T-helper 2 cell treated with Interferon-gamma antibody and Interleukin-4, amounts not matched to agents 100 ng/mL and 5 ng/mL, for 36 hours (primary cell): ENCODE measurements at regions not wholly inside any gene's neighbourhood (a gene's known extent, or its start where the extent isn't known, plus 50 kb on each side); places are given as distances from the start of the nearest gene placed in this dataset.

Source experiments
- intact Hi-C: fragments of 100-400 bp; cut with micrococcal nuclease; formaldehyde crosslinking; loops from one replicate; pipeline ENCODE4 v1.15.1; 2023

GRCh38 chr2:2931318-2932075 lies 446.1 kb downstream of the EIPR1 start:
- intact Hi-C loops = no loop called here

DNA sequence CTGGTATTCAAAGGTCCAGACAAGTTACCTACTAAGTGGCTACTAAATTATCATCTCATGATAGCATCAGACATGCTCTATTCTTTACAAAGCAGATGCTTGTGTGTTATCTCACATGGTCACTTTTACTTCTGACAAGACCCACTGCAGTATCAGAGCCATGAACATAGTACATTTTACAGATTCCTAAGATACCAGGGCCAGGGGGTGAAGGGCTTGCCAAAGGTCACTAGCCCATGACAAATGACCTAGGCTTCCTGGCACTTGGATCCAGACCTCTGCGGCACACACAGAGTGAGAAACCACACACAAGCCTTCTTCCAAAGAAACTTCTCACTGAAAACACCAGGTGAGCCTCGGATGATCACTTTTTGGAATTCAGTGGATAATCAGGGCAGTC lies 446.8 kb downstream of the EIPR1 start:
- intact Hi-C loops = no loop called here

GRCh38 chr2:2926858-2927175 lies 450.8 kb downstream of the EIPR1 start:
- intact Hi-C loops = no loop called here

- intact Hi-C loops = no loop called here
These were observed 451.4 kb downstream of the EIPR1 start for GRCh38 chr2:2926009-2926857.

- intact Hi-C loops = no loop called here
These were observed 455.5 kb downstream of the EIPR1 start for GRCh38 chr2:2922156-2922555.

- intact Hi-C loops = no loop called here
These were observed 456.5 kb downstream of the EIPR1 start for GRCh38 chr2:2921011-2921720.

DNA sequence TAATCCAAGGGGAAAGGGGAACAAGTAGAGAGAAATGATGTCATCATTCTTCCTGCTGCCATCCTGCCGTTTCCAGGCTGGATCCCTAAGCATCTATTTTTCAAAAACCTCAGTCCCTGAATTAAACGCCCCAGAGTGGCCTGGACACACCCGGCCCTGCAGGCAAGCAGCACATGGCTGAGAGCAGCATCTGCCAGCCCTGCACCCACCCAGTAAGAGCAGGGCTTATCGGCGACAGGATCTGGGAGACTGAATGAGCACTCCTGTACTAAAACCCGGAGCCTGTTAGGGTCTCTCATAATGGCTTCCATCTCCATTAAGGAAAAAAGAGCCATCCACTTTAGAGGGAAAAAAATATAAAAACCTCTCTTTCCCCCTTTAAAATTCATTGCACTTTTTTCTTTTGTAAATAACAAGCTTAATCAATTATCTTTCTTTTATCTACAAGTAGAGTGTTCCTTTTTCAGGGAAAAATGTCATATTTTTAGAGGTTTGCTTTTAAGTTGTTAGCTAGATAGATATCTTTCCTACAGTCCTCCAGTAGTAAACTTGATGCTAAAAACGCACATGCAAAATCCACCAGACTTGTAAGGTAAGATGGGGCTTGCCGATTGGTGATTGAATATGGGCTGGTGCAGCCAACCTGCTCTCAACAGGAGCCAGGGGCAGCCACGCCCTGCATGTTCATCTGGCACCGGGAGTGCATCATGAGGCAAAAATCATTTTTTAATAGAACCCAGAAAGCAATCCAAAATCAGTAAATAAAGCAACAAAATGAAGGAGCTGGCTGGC lies 457.8 kb downstream of the EIPR1 start:
- intact Hi-C loops = no loop called here

DNA sequence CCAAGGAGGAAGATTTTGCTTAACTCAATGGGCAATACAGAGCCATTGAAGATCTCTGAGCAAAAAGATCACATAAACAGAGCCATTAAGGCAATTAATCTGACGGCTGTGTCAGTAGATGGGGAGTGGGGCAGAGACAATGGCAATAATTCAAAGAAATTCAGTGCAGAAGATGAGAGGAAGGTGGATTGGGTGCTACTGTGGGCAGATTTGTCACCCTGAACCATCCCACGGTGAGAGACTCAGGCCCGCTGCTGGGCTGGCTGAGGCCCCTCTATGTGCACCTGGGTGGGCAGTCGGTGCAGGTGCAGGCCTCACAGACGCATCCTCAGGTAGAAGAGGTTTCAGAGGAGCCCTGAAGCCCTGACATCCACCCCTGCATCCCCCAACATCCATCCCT lies 458.6 kb downstream of the EIPR1 start:
- intact Hi-C loops = no loop called here

- intact Hi-C loops = no loop called here
These were observed 461.0 kb downstream of the EIPR1 start for GRCh38 chr2:2916621-2917020.

DNA sequence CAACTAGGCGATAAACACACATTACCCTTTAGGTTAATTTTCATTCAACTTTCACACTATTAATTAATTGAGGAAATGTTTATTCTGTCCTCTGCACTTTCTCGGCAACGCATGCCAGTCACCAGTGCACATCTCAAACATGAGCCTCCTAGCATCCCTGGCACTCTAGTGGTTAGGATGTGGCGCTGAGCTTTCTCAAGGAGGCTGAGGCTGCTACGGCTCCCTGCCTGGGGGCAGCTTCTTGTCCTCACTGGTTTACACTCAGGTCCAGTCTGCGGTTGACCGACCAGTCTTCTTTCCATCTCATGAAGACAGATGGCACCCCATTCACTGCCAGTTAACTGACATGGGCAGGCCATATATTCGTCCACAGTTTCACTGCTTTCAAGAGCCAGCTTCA lies 463.4 kb downstream of the EIPR1 start:
- intact Hi-C loops = no loop called here

- intact Hi-C loops = no loop called here
These were observed 464.0 kb downstream of the EIPR1 start for GRCh38 chr2:2913601-2914120.

DNA sequence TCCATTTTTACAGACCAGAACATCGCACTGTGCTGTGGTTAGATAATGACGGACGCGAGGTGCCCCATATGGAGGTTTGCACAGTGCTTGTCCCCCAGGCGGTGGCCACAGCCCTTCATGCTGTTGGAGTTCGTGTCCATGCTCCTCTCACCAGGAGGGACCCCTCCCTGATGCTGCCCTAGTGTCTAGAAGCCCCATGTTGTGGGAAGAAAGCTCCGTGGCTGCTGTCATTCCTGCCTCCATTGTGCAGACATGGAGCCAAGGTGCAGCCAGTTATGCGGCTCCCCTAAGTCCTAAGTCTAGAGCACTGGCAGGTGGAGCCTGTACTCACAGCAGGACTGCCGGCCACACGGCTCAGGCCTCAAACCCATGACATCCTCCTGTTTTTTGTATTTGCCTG lies 464.9 kb downstream of the EIPR1 start:
- intact Hi-C loops = no loop called here

DNA sequence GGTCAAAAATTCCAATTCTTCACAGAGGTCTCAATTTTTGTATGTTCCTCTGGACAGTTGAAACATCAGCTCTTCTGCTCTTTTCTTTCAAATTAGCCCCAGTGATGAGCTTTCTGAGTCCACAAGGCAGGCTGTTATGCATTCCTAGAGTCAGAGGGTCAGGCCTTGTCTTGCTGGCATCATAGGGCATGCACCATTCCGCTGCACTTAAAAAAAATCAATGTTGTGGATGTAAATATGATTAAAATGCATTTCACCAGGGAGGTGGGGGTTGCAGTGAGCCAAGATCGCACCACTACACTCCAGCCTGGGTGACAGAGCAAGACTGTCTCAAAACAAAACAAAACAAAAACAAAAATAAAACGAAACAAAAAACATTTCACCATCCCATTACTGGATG lies 465.3 kb downstream of the EIPR1 start:
- intact Hi-C loops = no loop called here

DNA sequence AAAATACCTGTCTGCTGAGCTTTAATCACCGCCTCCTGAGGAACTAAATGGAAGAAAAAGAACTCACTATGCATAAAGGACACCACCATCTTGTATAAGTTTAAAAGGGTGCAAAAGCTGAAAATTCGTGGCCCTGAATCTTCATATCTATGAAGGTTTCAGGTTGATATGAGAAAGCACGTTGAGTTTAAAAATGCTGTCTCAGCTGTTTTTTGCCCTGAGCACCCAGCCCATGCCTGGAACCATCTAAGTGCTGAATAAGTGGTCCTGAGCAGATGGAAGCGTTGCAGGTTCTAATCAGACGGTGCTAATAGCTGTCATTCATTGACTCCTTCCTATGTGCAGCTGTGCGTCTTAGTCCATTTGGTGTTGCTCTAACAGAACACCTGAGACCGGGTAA lies 467.4 kb downstream of the EIPR1 start:
- intact Hi-C loops = no loop called here

DNA sequence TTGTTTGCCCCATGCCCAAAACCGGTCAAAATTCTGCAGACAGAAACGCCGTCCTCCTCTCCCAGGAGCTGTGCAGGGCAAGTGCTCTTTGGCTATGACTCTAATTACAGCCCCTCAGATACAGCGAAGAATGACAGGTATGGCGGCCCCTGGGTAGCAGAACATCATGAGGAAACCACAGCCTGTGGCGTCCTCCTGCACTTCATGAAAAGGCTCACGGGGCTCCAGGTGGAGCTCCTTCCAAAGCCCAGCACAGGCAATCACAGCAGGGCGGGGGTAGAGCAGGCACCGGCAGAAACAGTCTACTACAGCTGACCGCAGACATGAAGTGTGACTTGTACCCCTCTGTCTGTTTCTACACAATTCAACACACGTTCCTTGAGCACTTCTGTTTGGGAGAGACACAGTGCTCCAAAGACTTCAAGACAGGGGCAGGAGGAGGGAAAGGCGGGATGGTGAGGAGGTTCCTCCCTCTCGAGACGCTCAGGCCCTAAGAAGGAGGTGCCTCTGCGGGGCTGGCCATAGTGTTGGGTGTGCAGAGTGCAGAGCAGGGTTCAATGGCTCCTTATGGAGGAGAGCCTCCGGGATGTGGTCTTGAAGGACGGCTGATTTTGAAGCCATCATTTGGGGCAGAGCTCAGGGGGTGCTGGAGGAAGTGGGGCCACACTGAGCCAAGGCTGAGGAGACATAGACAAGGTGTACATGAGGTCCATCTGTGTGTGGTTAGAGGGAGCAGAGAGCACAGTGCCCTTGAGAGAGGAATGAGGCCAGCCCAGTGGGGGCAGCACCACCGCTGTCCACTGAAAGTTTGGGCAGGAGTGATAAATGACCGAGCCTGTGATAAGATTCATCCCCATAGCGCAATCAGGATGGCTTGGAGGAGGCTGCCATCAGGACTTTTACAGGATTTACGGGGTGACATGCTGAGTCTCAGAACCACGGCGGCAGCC lies 468.3 kb downstream of the EIPR1 start:
- intact Hi-C loops = no loop called here

DNA sequence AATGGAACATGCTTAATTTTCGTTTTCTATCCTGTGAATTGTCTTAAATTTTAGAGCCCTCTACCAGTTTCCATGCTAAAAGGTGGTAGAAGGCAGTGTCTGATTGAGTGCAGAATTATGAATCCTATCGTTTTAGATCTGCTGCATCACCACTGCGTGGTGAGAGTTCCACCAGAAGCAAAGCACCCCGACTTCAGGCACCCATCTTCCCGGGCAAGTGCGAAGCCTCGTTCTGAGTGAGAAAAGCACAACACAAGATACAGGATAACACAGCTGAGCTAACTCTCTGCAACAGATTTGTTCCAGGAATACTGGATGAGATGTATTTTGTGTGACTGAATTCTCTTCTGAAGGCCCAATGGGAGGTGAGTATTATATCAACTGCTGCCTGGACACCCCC lies 471.5 kb downstream of the EIPR1 start:
- intact Hi-C loops = no loop called here

DNA sequence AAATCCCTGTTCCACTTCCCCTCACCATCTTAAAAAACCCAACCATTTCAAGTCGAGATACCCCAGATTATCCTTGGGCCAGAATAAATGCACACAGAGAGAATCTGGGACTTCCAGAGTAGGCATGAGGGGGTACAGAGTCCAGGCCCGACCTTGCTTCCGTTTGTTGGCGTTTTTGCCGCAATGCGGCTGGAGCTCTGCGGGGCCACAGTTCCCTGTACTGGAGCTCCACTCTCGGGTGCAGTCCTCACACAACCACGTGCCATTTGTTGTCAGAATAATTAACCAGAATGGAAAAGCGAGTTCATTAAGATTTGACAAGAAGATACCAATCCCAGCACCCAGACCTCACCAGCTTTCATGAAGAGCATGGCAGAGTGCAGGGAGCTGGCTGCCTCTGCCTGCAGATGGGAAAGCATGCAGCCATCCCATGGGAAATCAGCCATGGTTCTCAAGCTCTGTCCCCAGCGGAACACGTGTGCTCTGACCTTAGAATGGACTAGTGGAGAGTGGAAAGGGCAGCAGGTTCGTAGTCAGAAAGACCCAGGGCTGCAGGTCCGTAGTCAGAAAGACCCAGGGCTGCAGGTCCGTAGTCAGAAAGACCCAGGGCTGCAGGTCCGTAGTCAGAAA lies 472.8 kb downstream of the EIPR1 start:
- intact Hi-C loops = no loop called here

DNA sequence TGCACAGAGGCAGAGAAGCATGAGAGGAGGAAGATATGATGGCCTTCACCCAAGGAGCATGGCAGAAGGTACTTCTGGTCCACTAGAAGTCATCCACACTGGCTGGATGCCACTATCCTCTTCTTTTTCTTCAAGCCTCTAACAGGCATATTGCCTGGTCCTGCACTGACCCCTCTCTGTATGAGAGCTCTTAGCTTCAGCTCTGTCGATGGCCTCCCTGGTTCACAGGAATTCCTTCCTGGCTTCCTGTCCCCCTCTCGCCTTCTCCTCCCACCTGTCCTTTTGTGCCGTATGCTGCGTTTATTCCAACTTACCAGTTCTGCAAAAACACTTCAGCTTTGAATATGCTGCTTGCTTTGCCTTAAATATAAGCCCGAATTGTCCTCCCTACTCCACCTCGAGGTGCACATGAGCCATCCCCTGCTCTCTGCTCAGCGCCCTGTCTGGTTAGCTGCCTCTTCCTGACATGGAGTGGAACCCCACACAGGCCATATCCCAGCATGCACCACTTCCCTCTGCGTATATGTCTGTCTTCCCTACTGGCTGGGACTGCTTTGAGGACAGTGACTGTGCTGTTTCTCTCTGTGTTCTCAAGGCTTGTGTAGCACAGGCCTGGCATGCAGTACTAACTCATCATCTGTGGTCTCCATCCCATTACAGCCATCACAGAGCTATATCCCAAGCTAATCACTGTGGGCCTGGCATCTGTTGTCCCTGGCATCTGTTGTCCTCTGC lies 474.9 kb downstream of the EIPR1 start:
- intact Hi-C loops = no loop called here
